ENCODE measurements at regions not wholly inside any gene's neighbourhood (a gene's known extent, or its start where the extent isn't known, plus 50 kb on each side); places are given as distances from the start of the nearest gene placed in this dataset.

- no peak for TF ChIP-seq RNF2 (IDR thresholded peaks at IDR 0.05; ENCODE audit: borderline replicate concordance, low read depth)
- no peak for TF ChIP-seq HMGXB4 (CRISPR knock-in tag; IDR thresholded peaks at IDR 0.05; ENCODE audit: borderline replicate concordance)
- TF ChIP-seq RAD21 (conservative IDR thresholded peaks at IDR 0.05 in 1 of 2, IDR thresholded peaks at IDR 0.05 in 1 of 2) = no peak
- no peak for TF ChIP-seq CTCF (IDR thresholded peaks at IDR 0.05)
- TF ChIP-seq HES2 (IDR thresholded peaks at IDR 0.05) = no peak
- no peak for TF ChIP-seq JUNB (IDR thresholded peaks at IDR 0.05)
- no peak for TF ChIP-seq ZSCAN20 (CRISPR knock-in tag; IDR thresholded peaks at IDR 0.05)
- TF ChIP-seq EHMT2 (IDR thresholded peaks at IDR 0.05; ENCODE audit: low read depth) = no peak
- POLR2A ChIA-PET = no interaction called here
- WGBS (ENCODE audit: missing lambda C conversion rate) = 21% methylated on average over 2 of the region's 2 CpGs
- Histone ChIP-seq H3K4me1 (no peaks in the 10 kb centered on the region), H3K27ac (no peak overlapping the region), H3K9me3 (no peaks in the 10 kb centered on the region), H3K4me3 (no peak overlapping the region), H3K4me2 (no peak overlapping the region)
- DNase-seq (ENCODE audit: low read depth in 1 of 2, low spot score in 1 of 2) (no peak), ATAC-seq (no peak), FAIRE-seq (no peak)
- CTCF ChIA-PET = no interaction called here
Observed at GRCh38 chr3:86427343-86427742, 563.6 kb downstream of the VGLL3 start.

GRCh38 chr3:86420990-86421739 lies 569.8 kb downstream of the VGLL3 start:
- DNase-seq (ENCODE audit: low read depth in 1 of 2, low spot score in 1 of 2) = no peak
- whole genome bisulfite sequencing (ENCODE audit: missing lambda C conversion rate) = 38% methylated on average over 24 of the region's 24 CpGs
- no peaks in the 10 kb centered on the region for H3K4me1 ChIP-seq
- CTCF ChIA-PET = no interaction called here
- no peak for FAIRE-seq
- no peak overlapping the region for H3K27ac ChIP-seq
- ATAC-seq = no peak
- no peak overlapping the region for H3K4me3 ChIP-seq
- POLR2A ChIA-PET = no interaction called here
- H3K4me2 ChIP-seq = no peak overlapping the region
- H3K9me3 ChIP-seq = no peaks in the 10 kb centered on the region
- TF ChIP-seq GATA3 (IDR thresholded peaks at IDR 0.05; ENCODE audit: borderline replicate concordance) (no peak), E2F6 (IDR thresholded peaks at IDR 0.05; ENCODE audit: borderline replicate concordance, low read depth) (no peak), ZSCAN20 (CRISPR knock-in tag; IDR thresholded peaks at IDR 0.05) (no peak), MAZ (IDR thresholded peaks at IDR 0.05; ENCODE audit: borderline replicate concordance, low read depth, low read length) (no peak), EP300 (IDR thresholded peaks at IDR 0.05) (no peak), HMGXB4 (CRISPR knock-in tag; IDR thresholded peaks at IDR 0.05; ENCODE audit: borderline replicate concordance) (no peak), TP53 (CRISPR knock-in tag; IDR thresholded peaks at IDR 0.05) (no peak), FOXS1 (CRISPR knock-in tag; IDR thresholded peaks at IDR 0.05) (no peak), HOXA7 (CRISPR knock-in tag; IDR thresholded peaks at IDR 0.05) (no peak), CTCF (IDR thresholded peaks at IDR 0.05) (no peak), CHD4 (IDR thresholded peaks at IDR 0.05; ENCODE audit: borderline replicate concordance) (no peak), MAX (IDR thresholded peaks at IDR 0.05) (no peak), ELK1 (IDR thresholded peaks at IDR 0.05; ENCODE audit: low read depth, low read length) (no peak), CBX8 (IDR thresholded peaks at IDR 0.05) (no peak), USF2 (IDR thresholded peaks at IDR 0.05) (no peak), ESRRA (IDR thresholded peaks at IDR 0.05; ENCODE audit: borderline replicate concordance, low read length) (no peak), FOSL2 (IDR thresholded peaks at IDR 0.05) (no peak), FOSL2 (CRISPR knock-in tag; IDR thresholded peaks at IDR 0.05) (no peak)

Data from A549 (cell line).